ENCODE measurements at regions not wholly inside any gene's neighbourhood (a gene's known extent, or its start where the extent isn't known, plus 50 kb on each side); places are given as distances from the start of the nearest gene placed in this dataset.

DNA sequence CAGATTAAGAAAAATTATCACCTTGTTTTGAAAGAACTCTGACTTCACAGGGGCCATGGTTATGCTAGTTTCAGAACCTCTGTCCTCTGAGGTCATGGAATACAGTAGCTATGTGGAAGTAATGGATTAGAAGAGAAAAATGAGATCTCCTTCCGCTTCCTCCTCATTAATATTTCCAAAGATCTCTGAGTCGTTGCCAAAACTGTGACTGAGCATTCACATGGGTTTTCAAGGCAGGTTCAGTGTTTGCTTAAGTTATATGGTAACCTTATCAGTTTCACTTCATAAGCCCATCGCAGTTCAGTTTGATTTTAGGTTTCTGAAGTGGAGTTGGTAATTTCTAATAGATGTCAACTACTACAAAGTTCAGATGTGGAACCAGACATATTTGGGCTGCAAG lies 321.2 kb upstream of the SOX9 start:
- Mint-ChIP-seq H3K36me3 (ENCODE audit: low read depth) (no peaks in the 10 kb centered on the region), H3K4me1 (peaks cover 6% of the 10 kb centered on the region; the same call in 1 of the 3 replicates), H3K27ac (no peak overlapping the region), H3K9me3 (no peaks in the 10 kb centered on the region), H3K4me3 (no peak overlapping the region), H3K27me3 (ENCODE audit: insufficient read depth, low read depth, poor library complexity) (no peaks in the 10 kb centered on the region)
- no peak for DNase-seq (ENCODE audit: low spot score)
- H3K4me2 ChIP-seq, result no peak overlapping the region
- peaks cover 4% of the 10 kb centered on the region; the same call in 1 of the 2 replicates for H3K9me2 ChIP-seq (ENCODE audit: insufficient read depth)
- H3F3A ChIP-seq (replicated peaks; ENCODE audit: low read depth), result no peaks in the 10 kb centered on the region
- no peak overlapping the region for H2AFZ ChIP-seq
- TF ChIP-seq, protein P1, sequence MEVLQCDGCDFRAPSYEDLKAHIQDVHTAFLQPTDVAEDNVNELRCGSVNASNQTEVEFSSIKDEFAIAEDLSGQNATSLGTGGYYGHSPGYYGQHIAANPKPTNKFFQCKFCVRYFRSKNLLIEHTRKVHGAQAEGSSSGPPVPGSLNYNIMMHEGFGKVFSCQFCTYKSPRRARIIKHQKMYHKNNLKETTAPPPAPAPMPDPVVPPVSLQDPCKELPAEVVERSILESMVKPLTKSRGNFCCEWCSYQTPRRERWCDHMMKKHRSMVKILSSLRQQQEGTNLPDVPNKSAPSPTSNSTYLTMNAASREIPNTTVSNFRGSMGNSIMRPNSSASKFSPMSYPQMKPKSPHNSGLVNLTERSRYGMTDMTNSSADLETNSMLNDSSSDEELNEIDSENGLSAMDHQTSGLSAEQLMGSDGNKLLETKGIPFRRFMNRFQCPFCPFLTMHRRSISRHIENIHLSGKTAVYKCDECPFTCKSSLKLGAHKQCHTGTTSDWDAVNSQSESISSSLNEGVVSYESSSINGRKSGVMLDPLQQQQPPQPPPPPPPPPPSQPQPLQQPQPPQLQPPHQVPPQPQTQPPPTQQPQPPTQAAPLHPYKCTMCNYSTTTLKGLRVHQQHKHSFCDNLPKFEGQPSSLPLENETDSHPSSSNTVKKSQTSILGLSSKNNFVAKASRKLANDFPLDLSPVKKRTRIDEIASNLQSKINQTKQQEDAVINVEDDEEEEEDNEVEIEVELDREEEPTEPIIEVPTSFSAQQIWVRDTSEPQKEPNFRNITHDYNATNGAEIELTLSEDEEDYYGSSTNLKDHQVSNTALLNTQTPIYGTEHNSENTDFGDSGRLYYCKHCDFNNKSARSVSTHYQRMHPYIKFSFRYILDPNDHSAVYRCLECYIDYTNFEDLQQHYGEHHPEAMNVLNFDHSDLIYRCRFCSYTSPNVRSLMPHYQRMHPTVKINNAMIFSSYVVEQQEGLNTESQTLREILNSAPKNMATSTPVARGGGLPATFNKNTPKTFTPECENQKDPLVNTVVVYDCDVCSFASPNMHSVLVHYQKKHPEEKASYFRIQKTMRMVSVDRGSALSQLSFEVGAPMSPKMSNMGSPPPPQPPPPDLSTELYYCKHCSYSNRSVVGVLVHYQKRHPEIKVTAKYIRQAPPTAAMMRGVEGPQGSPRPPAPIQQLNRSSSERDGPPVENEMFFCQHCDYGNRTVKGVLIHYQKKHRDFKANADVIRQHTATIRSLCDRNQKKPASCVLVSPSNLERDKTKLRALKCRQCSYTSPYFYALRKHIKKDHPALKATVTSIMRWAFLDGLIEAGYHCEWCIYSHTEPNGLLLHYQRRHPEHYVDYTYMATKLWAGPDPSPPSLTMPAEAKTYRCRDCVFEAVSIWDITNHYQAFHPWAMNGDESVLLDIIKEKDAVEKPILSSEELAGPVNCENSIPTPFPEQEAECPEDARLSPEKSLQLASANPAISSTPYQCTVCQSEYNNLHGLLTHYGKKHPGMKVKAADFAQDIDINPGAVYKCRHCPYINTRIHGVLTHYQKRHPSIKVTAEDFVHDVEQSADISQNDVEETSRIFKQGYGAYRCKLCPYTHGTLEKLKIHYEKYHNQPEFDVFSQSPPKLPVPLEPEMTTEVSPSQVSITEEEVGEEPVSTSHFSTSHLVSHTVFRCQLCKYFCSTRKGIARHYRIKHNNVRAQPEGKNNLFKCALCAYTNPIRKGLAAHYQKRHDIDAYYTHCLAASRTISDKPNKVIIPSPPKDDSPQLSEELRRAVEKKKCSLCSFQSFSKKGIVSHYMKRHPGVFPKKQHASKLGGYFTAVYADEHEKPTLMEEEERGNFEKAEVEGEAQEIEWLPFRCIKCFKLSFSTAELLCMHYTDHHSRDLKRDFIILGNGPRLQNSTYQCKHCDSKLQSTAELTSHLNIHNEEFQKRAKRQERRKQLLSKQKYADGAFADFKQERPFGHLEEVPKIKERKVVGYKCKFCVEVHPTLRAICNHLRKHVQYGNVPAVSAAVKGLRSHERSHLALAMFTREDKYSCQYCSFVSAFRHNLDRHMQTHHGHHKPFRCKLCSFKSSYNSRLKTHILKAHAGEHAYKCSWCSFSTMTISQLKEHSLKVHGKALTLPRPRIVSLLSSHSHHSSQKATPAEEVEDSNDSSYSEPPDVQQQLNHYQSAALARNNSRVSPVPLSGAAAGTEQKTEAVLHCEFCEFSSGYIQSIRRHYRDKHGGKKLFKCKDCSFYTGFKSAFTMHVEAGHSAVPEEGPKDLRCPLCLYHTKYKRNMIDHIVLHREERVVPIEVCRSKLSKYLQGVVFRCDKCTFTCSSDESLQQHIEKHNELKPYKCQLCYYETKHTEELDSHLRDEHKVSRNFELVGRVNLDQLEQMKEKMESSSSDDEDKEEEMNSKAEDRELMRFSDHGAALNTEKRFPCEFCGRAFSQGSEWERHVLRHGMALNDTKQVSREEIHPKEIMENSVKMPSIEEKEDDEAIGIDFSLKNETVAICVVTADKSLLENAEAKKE (CRISPR knock-in tag; IDR thresholded peaks at IDR 0.05), result no peak
- TF ChIP-seq ZNF114 (CRISPR knock-in tag; IDR thresholded peaks at IDR 0.05) (no peak), CREB1 (CRISPR knock-in tag; IDR thresholded peaks at IDR 0.05; ENCODE audit: low read depth) (no peak), EZH2phosphoT487 (IDR thresholded peaks at IDR 0.05; ENCODE audit: unreplicated experiment) (no peak)
- no peaks in the 10 kb centered on the region for H4K20me1 ChIP-seq (replicated peaks; ENCODE audit: insufficient read depth)
- H3K27me3 ChIP-seq (ENCODE audit: insufficient read depth), result no peaks in the 10 kb centered on the region
- no peak for ATAC-seq
- no peaks in the 10 kb centered on the region for H3K4me1 ChIP-seq (ENCODE audit: insufficient read depth)
- no peak overlapping the region for H3K27ac ChIP-seq (ENCODE audit: low read depth)
- no peak overlapping the region for H3K4me3 ChIP-seq
- no peaks in the 10 kb centered on the region for H3K36me3 ChIP-seq (ENCODE audit: insufficient read depth)
- H3K79me2 ChIP-seq (replicated peaks; ENCODE audit: insufficient read depth), result no peaks in the 10 kb centered on the region

DNA sequence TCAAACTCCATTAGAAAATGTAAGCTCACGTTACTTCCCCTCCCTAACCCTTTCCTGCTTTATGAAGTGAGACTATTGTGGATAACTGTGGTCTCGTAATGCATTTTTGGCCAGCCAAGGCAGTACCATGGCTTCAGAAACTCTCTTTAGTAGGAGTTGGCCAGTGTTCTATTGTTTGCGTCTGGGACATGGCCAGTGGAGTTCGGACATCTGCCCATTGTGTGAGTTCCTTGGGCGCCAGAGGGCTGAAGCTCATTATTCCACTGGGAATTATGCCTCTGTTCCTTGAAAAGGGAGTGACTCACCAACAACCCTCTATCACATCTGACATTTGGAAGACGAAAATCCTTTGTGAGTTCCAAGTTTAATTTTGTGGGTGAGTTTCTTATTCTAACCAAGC lies 319.5 kb upstream of the SOX9 start:
- Histone ChIP-seq H3K4me2 (no peak overlapping the region), H4K20me1 (replicated peaks; ENCODE audit: insufficient read depth) (no peaks in the 10 kb centered on the region), H3K4me3 (no peak overlapping the region), H3K79me2 (replicated peaks; ENCODE audit: insufficient read depth) (no peaks in the 10 kb centered on the region), H3K9me2 (ENCODE audit: insufficient read depth) (peaks cover 4% of the 10 kb centered on the region; the same call in 1 of the 2 replicates), H2AFZ (peak overlapping the region; percentile 1; the same call in 1 of the 2 replicates), H3F3A (replicated peaks; ENCODE audit: low read depth) (no peaks in the 10 kb centered on the region), H3K4me1 (ENCODE audit: insufficient read depth) (no peaks in the 10 kb centered on the region), H3K36me3 (ENCODE audit: insufficient read depth) (no peaks in the 10 kb centered on the region), H3K27ac (ENCODE audit: low read depth) (no peak overlapping the region), H3K27me3 (ENCODE audit: insufficient read depth) (no peaks in the 10 kb centered on the region)
- TF ChIP-seq STAT1 (IDR thresholded peaks at IDR 0.05; ENCODE audit: unreplicated experiment) (no peak), NANOG (IDR thresholded peaks at IDR 0.05; ENCODE audit: borderline replicate concordance) (no peak), POLR2AphosphoS5 (IDR thresholded peaks at IDR 0.05; ENCODE audit: low read depth) (no peak)
- H3K4me1 Mint-ChIP-seq, result peaks cover 6% of the 10 kb centered on the region; the same call in 1 of the 3 replicates
- DNase-seq (ENCODE audit: low spot score) (no peak), ATAC-seq (no peak)
- H3K9me3 Mint-ChIP-seq, result no peaks in the 10 kb centered on the region
- H3K4me3 Mint-ChIP-seq, result no peak overlapping the region
- no peak overlapping the region for H3K27ac Mint-ChIP-seq
- no peaks in the 10 kb centered on the region for H3K27me3 Mint-ChIP-seq (ENCODE audit: insufficient read depth, low read depth, poor library complexity)
- H3K36me3 Mint-ChIP-seq (ENCODE audit: low read depth), result no peaks in the 10 kb centered on the region

All from GM23338 (cell line).